ENCODE measurements at regions not wholly inside any gene's neighbourhood (a gene's known extent, or its start where the extent isn't known, plus 50 kb on each side); places are given as distances from the start of the nearest gene placed in this dataset.

GRCh38 chr13:76769271-76769791, 116.9 kb downstream of the KCTD12 start:
- Histone ChIP-seq H3K4me1 (ENCODE audit: control insufficient read depth, extremely low read depth, insufficient read depth, low read length) (peaks cover 7% of the 10 kb centered on the region), H3K79me2 (ENCODE audit: control insufficient read depth, insufficient read depth, low read length) (no peaks in the 10 kb centered on the region), H3K27ac (ENCODE audit: insufficient read depth, low read depth, low read length) (no peak overlapping the region), H2AFZ (ENCODE audit: low read depth, low read length) (no peak overlapping the region), H3K9me3 (replicated peaks; ENCODE audit: control insufficient read depth, insufficient read depth, low read length) (no peaks in the 10 kb centered on the region), H3K4me2 (ENCODE audit: insufficient read depth, low read length) (no peak overlapping the region), H3K4me3 (replicated peaks in 1 of 3; ENCODE audit: insufficient read depth in 1 of 3, low read depth in 1 of 3, low read length in 3 of 3) (no peak overlapping the region), H3K27me3 (ENCODE audit: control insufficient read depth in 2 of 2, insufficient read depth in 2 of 2, low read length in 2 of 2) (no peaks in the 10 kb centered on the region), H3K36me3 (ENCODE audit: control insufficient read depth in 2 of 2, extremely low read depth in 1 of 2, insufficient read depth in 2 of 2, low read length in 2 of 2) (no peaks in the 10 kb centered on the region), H3K9me1 (replicated peaks; ENCODE audit: control insufficient read depth, extremely low read depth, insufficient read depth, low read length) (no peaks in the 10 kb centered on the region), H4K20me1 (replicated peaks; ENCODE audit: control insufficient read depth, extremely low read depth, insufficient read depth, low read length) (no peaks in the 10 kb centered on the region), H3K9ac (replicated peaks; ENCODE audit: extremely low read depth, insufficient read depth, low read length) (no peak overlapping the region)
- DNase-seq (ENCODE audit: low read depth, low spot score) (no peak), FAIRE-seq (no peak)
- TF ChIP-seq JUN (IDR thresholded peaks at IDR 0.05; ENCODE audit: borderline replicate concordance, insufficient read depth, insufficient read length, low read depth) (no peak), MYC (IDR thresholded peaks at IDR 0.05; ENCODE audit: low read depth, low read length) (no peak), POLR2AphosphoS5 (IDR thresholded peaks at IDR 0.05; ENCODE audit: insufficient read depth, low read depth, low read length) (no peak), EZH2 (IDR thresholded peaks at IDR 0.05; ENCODE audit: borderline replicate concordance, low read depth, low read length, severe bottlenecking) (no peak), GATA2 (IDR thresholded peaks at IDR 0.05; ENCODE audit: insufficient read depth, insufficient read length, low read depth, low read length) (no peak), MAX (IDR thresholded peaks at IDR 0.05; ENCODE audit: insufficient read depth, insufficient read length) (no peak), FOS (IDR thresholded peaks at IDR 0.05; ENCODE audit: borderline replicate concordance, insufficient read depth, low read length) (no peak), POLR2A (IDR thresholded peaks at IDR 0.05; ENCODE audit: low read depth, low read length) (no peak), CTCF (IDR thresholded peaks at IDR 0.05; ENCODE audit: extremely low read depth in 1 of 2, insufficient read depth in 1 of 2, low read depth in 1 of 2, low read length in 2 of 2) (no peak)
- dilution Hi-C loops (cut with MboI; ENCODE audit: extremely low pct_ligation_motif_present, low sequenced_read_pairs) (no loop called here), intact Hi-C loops (cut with micrococcal nuclease) (no loop called here)
- BruUV-seq (replicated peaks), result no TSS peak
- ChIA-PET POLR2A (no interaction called here), CTCF (no interaction called here)

All from endothelial cell of umbilical vein (primary cell).